ENCODE measurements at regions not wholly inside any gene's neighbourhood (a gene's known extent, or its start where the extent isn't known, plus 50 kb on each side); places are given as distances from the start of the nearest gene placed in this dataset.

DNA sequence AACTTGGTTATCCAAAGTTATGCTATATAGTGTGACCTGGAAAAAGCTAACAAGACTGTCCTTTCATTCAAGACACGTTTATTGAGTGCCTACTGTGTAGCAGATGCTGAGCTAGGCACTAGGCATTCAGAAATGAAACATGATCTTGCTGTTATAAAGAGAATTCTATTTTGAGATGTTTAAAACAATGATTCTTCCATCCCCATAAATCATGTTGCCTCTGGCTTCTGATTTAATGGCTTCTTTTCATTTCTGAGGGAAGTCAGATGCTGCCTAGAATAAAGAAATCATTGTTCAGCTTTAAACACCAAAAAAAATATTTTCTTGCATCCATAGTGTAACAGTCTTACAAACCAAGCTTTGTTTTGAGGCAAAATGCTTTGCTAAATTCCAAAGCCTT lies 620.9 kb upstream of the UBE2E2 start (continued):
- no peak for TF ChIP-seq ZBTB49 (CRISPR knock-in tag; IDR thresholded peaks at IDR 0.05; ENCODE audit: borderline replicate concordance)
- no peak for TF ChIP-seq IKZF1 (IDR thresholded peaks at IDR 0.05)
- TF ChIP-seq ZNF589 (CRISPR knock-in tag; conservative IDR thresholded peaks at IDR 0.05) = no peak
- TF ChIP-seq DNMT1 (CRISPR knock-in tag; IDR thresholded peaks at IDR 0.05) = no peak
- no peak for TF ChIP-seq GFI1 (CRISPR knock-in tag; IDR thresholded peaks at IDR 0.05; ENCODE audit: borderline replicate concordance)

DNA sequence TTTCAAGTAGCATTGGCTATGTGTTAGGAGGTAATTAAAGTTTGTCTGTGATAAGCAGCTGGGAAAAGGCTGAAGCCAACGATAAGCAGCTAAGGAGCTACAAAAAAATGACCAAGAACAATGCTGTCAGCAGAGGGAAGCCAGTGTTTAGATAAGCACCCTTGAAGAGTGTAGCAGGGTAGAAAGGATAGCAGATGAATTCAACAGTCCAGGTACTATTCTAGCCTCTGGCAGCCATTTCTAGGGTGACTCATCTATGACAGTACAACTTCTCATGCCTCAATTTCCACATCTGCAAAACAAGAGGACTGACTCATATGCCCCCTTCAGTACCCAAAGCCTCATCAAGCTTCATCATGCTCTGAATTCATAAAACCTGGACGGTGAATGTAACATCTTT lies 617.6 kb upstream of the UBE2E2 start:
- H3K9me3 ChIP-seq (ENCODE audit: low read length) = 0 out of 2 replicates have a peak, but pooled peaks cover under 1% of the 10 kb centered on the region
- ChIA-PET POLR2A (no interaction called here), CTCF (ENCODE audit: low intra/inter-chr PET ratio, low total read pairs) (no interaction called here)
- TF ChIP-seq RARA (CRISPR knock-in tag; IDR thresholded peaks at IDR 0.05) = no peak
- no peak for TF ChIP-seq ZNF563 (CRISPR knock-in tag; IDR thresholded peaks at IDR 0.05)
- TF ChIP-seq TOE1 (CRISPR knock-in tag; IDR thresholded peaks at IDR 0.05) = no peak
- TF ChIP-seq, protein P1, sequence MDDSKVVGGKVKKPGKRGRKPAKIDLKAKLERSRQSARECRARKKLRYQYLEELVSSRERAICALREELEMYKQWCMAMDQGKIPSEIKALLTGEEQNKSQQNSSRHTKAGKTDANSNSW (CRISPR knock-in tag; IDR thresholded peaks at IDR 0.05; ENCODE audit: borderline replicate concordance) = no peak
- TF ChIP-seq JARID2 (CRISPR knock-in tag; IDR thresholded peaks at IDR 0.05; ENCODE audit: insufficient replicate concordance) = no peak
- TF ChIP-seq, protein P2, sequence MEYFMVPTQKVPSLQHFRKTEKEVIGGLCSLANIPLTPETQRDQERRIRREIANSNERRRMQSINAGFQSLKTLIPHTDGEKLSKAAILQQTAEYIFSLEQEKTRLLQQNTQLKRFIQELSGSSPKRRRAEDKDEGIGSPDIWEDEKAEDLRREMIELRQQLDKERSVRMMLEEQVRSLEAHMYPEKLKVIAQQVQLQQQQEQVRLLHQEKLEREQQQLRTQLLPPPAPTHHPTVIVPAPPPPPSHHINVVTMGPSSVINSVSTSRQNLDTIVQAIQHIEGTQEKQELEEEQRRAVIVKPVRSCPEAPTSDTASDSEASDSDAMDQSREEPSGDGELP (IDR thresholded peaks at IDR 0.05; ENCODE audit: borderline replicate concordance, low read depth) = no peak
- H3K9ac ChIP-seq (ENCODE audit: insufficient read depth, low read depth, low read length) = no peak overlapping the region
- in situ Hi-C loops (cut with HindIII; ENCODE audit: extremely low pct_ligation_motif_present, low pct_unique_long_range_greater_than_20kb) (no loop called here), intact Hi-C loops (cut with micrococcal nuclease; ENCODE audit: unreplicated experiment) (no loop called here)
- no peak for ATAC-seq
- H2AFZ ChIP-seq (ENCODE audit: low read length) = no peak overlapping the region
- no peaks in the 10 kb centered on the region for H3K36me3 ChIP-seq (replicated peaks in 1 of 2; ENCODE audit: control insufficient read depth in 1 of 2, insufficient read depth in 2 of 2, low read length in 2 of 2)
- H4K20me1 ChIP-seq (ENCODE audit: insufficient read depth, low read length) = no peaks in the 10 kb centered on the region
- DNase-seq (ENCODE audit: low spot score) = no peak
- no peak overlapping the region for H3K27ac ChIP-seq (ENCODE audit: extremely low read length, insufficient read depth, low read length)
- H3K4me1 ChIP-seq (ENCODE audit: insufficient read depth, low read length) = peaks cover 16% of the 10 kb centered on the region; the same call in 1 of the 2 replicates
- H3K79me2 ChIP-seq (ENCODE audit: insufficient read depth, low read length) = no peaks in the 10 kb centered on the region
- no TSS peak for BruUV-seq (replicated peaks)
- no peaks in the 10 kb centered on the region for H3K27me3 ChIP-seq (ENCODE audit: control insufficient read depth in 1 of 2, insufficient read depth in 2 of 2, low read length in 2 of 2)
- no peak overlapping the region for H3K4me3 ChIP-seq (replicated peaks in 1 of 3; ENCODE audit: insufficient read depth in 1 of 3, low read depth in 2 of 3, low read length in 3 of 3)
- 32% methylated on average over 2 of the region's 2 CpGs for WGBS (ENCODE audit: low lambda C conversion rate)
- no peak for FAIRE-seq
- H3K4me2 ChIP-seq (ENCODE audit: low read depth, low read length) = no peak overlapping the region

Data from HepG2 (cell line).